ENCODE measurements at regions not wholly inside any gene's neighbourhood (a gene's known extent, or its start where the extent isn't known, plus 50 kb on each side); places are given as distances from the start of the nearest gene placed in this dataset.

DNA sequence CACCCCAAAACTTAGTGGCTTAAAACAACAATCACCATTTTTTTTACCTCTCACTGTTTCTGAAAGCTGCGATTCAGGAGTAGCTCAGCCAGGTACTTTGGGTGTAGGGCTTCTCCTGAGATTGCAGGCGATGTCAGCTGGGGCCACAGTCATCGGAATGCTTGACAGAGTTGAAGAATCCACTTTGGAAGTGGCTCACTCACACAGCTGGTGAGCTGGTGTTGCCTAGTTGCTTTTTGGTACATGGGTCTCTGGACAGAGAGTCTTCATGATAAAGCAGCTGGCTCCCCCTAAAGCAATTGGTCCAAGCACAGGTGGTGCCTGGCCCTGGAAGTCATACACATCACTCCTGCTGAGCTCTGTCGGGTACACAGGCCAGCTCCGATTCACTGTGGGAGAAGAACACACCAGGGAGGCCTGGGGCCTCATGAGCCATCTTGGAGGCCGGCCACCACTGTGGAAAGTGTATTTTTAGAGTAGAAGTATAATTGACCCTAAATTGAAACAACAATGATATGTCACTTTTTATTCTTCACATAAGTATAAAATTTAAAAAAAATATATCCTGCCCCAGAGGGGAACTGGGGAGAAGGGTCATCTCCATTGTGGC lies 75.2 kb upstream of the GALNT2 start:
- Histone ChIP-seq H3K36me3 (ENCODE audit: control insufficient read depth, insufficient read depth, low read length) (no peaks in the 10 kb centered on the region), H3K4me1 (ENCODE audit: control insufficient read depth, insufficient read depth, low read length) (no peaks in the 10 kb centered on the region), H3K27me3 (ENCODE audit: control insufficient read depth, insufficient read depth, low read length) (no peaks in the 10 kb centered on the region), H3K27ac (ENCODE audit: low read length) (no peak overlapping the region), H3K9me3 (ENCODE audit: control insufficient read depth, insufficient read depth, low read length) (no peaks in the 10 kb centered on the region), H3K4me3 (ENCODE audit: low read length) (no peak overlapping the region)
- no CpG with 5 or more reads among the region's 6 CpGs for WGBS (ENCODE audit: insufficient coverage, insufficient read length)
- DNase-seq (ENCODE audit: low read depth, low spot score) = no peak

DNA sequence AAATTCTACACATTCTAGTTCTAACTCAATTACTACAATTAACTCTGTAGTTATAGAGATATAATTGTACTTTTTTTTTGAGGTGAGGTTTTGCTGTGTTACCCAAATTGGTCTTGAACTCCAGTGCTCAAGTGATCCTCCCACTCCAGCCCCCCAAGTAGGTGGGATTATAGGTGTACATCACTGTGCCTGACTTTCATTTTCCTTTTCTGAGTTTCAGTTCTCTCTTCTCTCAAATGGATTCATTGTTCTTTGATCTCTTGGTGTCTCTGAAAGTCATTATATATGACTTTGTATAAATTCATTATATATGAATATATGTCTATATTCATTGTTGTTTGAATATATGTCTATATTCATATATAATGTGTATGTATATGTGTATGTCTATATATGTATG lies 74.0 kb upstream of the GALNT2 start:
- Histone ChIP-seq H3K27ac (ENCODE audit: low read length) (no peak overlapping the region), H3K9me3 (ENCODE audit: control insufficient read depth, insufficient read depth, low read length) (no peaks in the 10 kb centered on the region), H3K36me3 (ENCODE audit: control insufficient read depth, insufficient read depth, low read length) (no peaks in the 10 kb centered on the region), H3K27me3 (ENCODE audit: control insufficient read depth, insufficient read depth, low read length) (no peaks in the 10 kb centered on the region), H3K4me3 (ENCODE audit: low read length) (no peak overlapping the region), H3K4me1 (ENCODE audit: control insufficient read depth, insufficient read depth, low read length) (no peaks in the 10 kb centered on the region)
- DNase-seq (ENCODE audit: low read depth, low spot score) = no peak

DNA sequence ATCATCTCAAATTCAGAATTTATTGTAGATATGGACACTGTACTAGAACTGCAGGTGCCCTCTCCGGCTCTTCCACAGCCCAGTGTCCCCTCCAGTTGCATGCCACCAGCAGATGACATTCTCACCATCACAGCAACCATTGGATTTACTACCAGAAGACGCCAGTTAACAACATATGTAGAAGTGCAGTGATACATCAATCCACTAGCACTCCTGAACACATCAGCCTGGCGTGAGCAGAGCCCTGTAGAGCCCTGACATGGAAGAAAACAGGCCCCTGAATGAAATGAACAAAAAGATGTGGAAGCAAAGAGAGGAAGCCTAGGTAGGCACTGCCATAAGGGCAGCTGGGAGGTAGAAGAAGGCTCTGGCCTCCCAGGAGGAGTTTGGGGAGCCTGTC lies 73.1 kb upstream of the GALNT2 start:
- Histone ChIP-seq H3K36me3 (ENCODE audit: control insufficient read depth, insufficient read depth, low read length) (no peaks in the 10 kb centered on the region), H3K4me1 (ENCODE audit: control insufficient read depth, insufficient read depth, low read length) (no peaks in the 10 kb centered on the region), H3K27ac (ENCODE audit: low read length) (no peak overlapping the region), H3K27me3 (ENCODE audit: control insufficient read depth, insufficient read depth, low read length) (no peaks in the 10 kb centered on the region), H3K9me3 (ENCODE audit: control insufficient read depth, insufficient read depth, low read length) (no peaks in the 10 kb centered on the region), H3K4me3 (ENCODE audit: low read length) (no peak overlapping the region)
- no peak for DNase-seq (ENCODE audit: low read depth, low spot score)
- no CpG with 5 or more reads among the region's 3 CpGs for WGBS (ENCODE audit: insufficient coverage, insufficient read length)

DNA sequence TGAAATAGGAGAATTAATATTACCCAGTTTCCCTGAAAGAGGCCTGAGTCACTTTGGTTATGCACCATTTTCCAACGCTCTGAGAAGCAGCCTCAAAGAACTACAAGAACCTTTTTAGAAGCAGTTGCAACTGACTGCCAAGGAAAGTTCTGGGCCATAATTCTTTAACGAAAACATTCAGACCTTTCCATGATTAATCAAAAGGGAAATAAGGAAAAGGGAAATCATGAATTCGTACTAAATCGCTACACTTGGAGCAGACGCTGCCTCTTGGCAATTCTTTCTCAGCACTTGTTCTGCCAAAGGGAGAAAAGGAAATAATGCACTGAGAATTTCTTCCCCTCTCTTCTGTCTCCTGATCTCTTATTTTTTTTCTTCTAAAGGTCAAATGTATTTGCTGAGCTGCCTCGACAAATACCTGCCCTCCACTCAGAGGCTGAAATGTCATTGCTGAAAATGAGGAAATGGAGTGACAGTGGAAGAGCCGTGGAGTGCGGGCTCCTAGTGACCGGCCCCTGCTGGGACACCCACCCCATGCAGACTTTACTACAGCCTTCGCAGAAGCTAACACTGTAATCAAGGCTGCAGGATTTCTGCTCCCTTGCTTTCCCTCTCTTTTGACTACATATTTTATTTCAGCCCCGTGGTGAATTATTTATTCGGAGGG lies 67.9 kb upstream of the GALNT2 start:
- H3K4me1 ChIP-seq (ENCODE audit: control insufficient read depth, insufficient read depth, low read length) = no peaks in the 10 kb centered on the region
- WGBS (ENCODE audit: insufficient coverage, insufficient read length) = no CpG with 5 or more reads among the region's 12 CpGs
- no peaks in the 10 kb centered on the region for H3K36me3 ChIP-seq (ENCODE audit: control insufficient read depth, insufficient read depth, low read length)
- H3K27ac ChIP-seq (ENCODE audit: low read length) = no peak overlapping the region
- H3K4me3 ChIP-seq (ENCODE audit: low read length) = no peak overlapping the region
- no peaks in the 10 kb centered on the region for H3K9me3 ChIP-seq (ENCODE audit: control insufficient read depth, insufficient read depth, low read length)
- H3K27me3 ChIP-seq (ENCODE audit: control insufficient read depth, insufficient read depth, low read length) = no peaks in the 10 kb centered on the region
- no peak for DNase-seq (ENCODE audit: low read depth, low spot score)

- no peak overlapping the region for H3K27ac ChIP-seq (ENCODE audit: low read length)
- H3K4me1 ChIP-seq (ENCODE audit: control insufficient read depth, insufficient read depth, low read length) = no peaks in the 10 kb centered on the region
- DNase-seq (ENCODE audit: low read depth, low spot score) = no peak
- H3K4me3 ChIP-seq (ENCODE audit: low read length) = no peak overlapping the region
- no peaks in the 10 kb centered on the region for H3K27me3 ChIP-seq (ENCODE audit: control insufficient read depth, insufficient read depth, low read length)
- H3K9me3 ChIP-seq (ENCODE audit: control insufficient read depth, insufficient read depth, low read length) = no peaks in the 10 kb centered on the region
- WGBS (ENCODE audit: insufficient coverage, insufficient read length) = no CpG with 5 or more reads among the region's 6 CpGs
- no peaks in the 10 kb centered on the region for H3K36me3 ChIP-seq (ENCODE audit: control insufficient read depth, insufficient read depth, low read length)
Observed at GRCh38 chr1:230000493-230001184, 66.4 kb upstream of the GALNT2 start.

- DNase-seq (ENCODE audit: low read depth, low spot score) = no peak
- no CpG with 5 or more reads among the region's 5 CpGs for WGBS (ENCODE audit: insufficient coverage, insufficient read length)
Observed at GRCh38 chr1:230002164-230002803, 64.8 kb upstream of the GALNT2 start.

DNA sequence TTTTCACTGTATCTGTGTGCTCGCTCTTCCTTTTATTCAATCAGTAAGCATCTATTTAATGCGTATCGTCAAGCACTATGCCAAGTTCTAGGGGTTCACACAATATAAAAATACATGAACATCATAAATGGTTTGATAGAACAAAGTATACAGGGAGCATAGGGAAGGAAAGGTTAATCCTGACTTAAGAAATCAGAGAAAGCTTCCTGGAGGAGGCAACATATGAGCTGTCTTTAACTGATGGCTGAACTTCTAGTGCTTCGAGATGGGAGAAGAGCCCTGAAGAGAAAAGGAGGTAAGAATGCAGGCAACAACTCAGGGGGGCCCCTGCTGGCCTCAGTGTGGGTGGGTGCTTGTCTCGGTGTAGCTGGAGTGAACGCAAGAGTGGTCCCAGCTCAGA lies 63.6 kb upstream of the GALNT2 start:
- DNase-seq (ENCODE audit: low read depth, low spot score) = no peak
- Histone ChIP-seq H3K27ac (ENCODE audit: low read length) (no peak overlapping the region), H3K9me3 (ENCODE audit: control insufficient read depth, insufficient read depth, low read length) (no peaks in the 10 kb centered on the region), H3K4me3 (ENCODE audit: low read length) (no peak overlapping the region), H3K4me1 (ENCODE audit: control insufficient read depth, insufficient read depth, low read length) (no peaks in the 10 kb centered on the region), H3K27me3 (ENCODE audit: control insufficient read depth, insufficient read depth, low read length) (no peaks in the 10 kb centered on the region), H3K36me3 (ENCODE audit: control insufficient read depth, insufficient read depth, low read length) (no peaks in the 10 kb centered on the region)
- no CpG with 5 or more reads among the region's 6 CpGs for WGBS (ENCODE audit: insufficient coverage, insufficient read length)

More at GRCh38 chr1:230002164-230002803, 64.8 kb upstream of the GALNT2 start:
- Histone ChIP-seq H3K9me3 (ENCODE audit: control insufficient read depth, insufficient read depth, low read length) (no peaks in the 10 kb centered on the region), H3K27me3 (ENCODE audit: control insufficient read depth, insufficient read depth, low read length) (no peaks in the 10 kb centered on the region), H3K4me1 (ENCODE audit: control insufficient read depth, insufficient read depth, low read length) (no peaks in the 10 kb centered on the region), H3K36me3 (ENCODE audit: control insufficient read depth, insufficient read depth, low read length) (no peaks in the 10 kb centered on the region), H3K27ac (ENCODE audit: low read length) (no peak overlapping the region), H3K4me3 (ENCODE audit: low read length) (no peak overlapping the region)

DNA sequence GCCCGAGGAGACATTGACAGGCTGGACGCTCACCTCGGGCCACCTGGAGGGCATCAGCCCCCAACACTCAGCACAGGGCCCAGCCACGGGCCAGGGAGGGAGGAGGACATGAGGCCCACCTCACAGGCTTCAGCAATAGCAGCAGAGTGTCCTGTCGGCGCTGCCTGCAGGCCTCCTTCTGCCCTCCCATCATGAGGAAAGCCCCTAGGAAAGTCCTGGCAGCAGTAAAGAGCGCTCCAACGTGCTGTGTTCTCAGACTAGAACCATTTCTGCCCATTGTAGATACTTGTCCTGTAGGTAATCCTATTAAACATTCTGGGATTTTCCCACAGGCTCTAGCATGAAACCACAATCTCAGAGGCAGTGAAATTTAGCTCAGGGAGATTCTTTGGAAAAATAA lies 62.0 kb upstream of the GALNT2 start:
- Histone ChIP-seq H3K9me3 (ENCODE audit: control insufficient read depth, insufficient read depth, low read length) (no peaks in the 10 kb centered on the region), H3K4me3 (ENCODE audit: low read length) (no peak overlapping the region)
- no CpG with 5 or more reads among the region's 8 CpGs for WGBS (ENCODE audit: insufficient coverage, insufficient read length)

DNA sequence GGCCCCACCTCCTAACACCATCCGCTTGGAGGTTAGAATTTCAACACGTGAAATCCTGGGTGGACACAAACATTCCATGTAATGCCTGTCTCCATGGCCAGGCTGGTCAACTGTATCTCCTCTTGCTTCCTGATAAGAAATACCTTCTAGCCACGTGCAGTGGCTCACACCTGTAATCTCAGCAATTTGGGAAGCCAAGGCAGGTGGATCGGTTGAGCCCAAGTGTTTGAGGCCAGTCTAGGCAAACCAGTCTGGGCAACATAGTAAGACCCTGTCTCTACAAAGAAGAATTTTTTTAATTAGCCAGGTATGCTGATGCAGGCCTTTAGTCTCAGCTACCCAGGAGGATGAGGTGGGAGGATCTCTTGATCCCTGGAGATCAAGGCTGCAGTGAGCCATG lies 58.3 kb upstream of the GALNT2 start:
- DNase-seq (ENCODE audit: low read depth, low spot score) = no peak
- WGBS (ENCODE audit: insufficient coverage, insufficient read length) = no CpG with 5 or more reads among the region's 4 CpGs
- H3K9me3 ChIP-seq (ENCODE audit: control insufficient read depth, insufficient read depth, low read length) = no peaks in the 10 kb centered on the region

More for the DNA sequence above, 62.0 kb upstream of the GALNT2 start:
- no peaks in the 10 kb centered on the region for H3K27me3 ChIP-seq (ENCODE audit: control insufficient read depth, insufficient read depth, low read length)
- DNase-seq (ENCODE audit: low read depth, low spot score) = no peak
- H3K4me1 ChIP-seq (ENCODE audit: control insufficient read depth, insufficient read depth, low read length) = no peaks in the 10 kb centered on the region
- H3K27ac ChIP-seq (ENCODE audit: low read length) = no peak overlapping the region
- no peaks in the 10 kb centered on the region for H3K36me3 ChIP-seq (ENCODE audit: control insufficient read depth, insufficient read depth, low read length)

GRCh38 chr1:230009611-230010313 lies 57.3 kb upstream of the GALNT2 start:
- WGBS (ENCODE audit: insufficient coverage, insufficient read length) = no CpG with 5 or more reads among the region's 7 CpGs
- H3K27ac ChIP-seq (ENCODE audit: low read length) = no peak overlapping the region
- no peaks in the 10 kb centered on the region for H3K27me3 ChIP-seq (ENCODE audit: control insufficient read depth, insufficient read depth, low read length)
- H3K4me3 ChIP-seq (ENCODE audit: low read length) = no peak overlapping the region
- no peak for DNase-seq (ENCODE audit: low read depth, low spot score)
- no peaks in the 10 kb centered on the region for H3K9me3 ChIP-seq (ENCODE audit: control insufficient read depth, insufficient read depth, low read length)
- H3K36me3 ChIP-seq (ENCODE audit: control insufficient read depth, insufficient read depth, low read length) = no peaks in the 10 kb centered on the region
- no peaks in the 10 kb centered on the region; the same call in 1 of the 2 replicates for H3K4me1 ChIP-seq (ENCODE audit: control insufficient read depth, insufficient read depth, low read length)

More for the DNA sequence above, 58.3 kb upstream of the GALNT2 start:
- H3K36me3 ChIP-seq (ENCODE audit: control insufficient read depth, insufficient read depth, low read length) = no peaks in the 10 kb centered on the region
- H3K27me3 ChIP-seq (ENCODE audit: control insufficient read depth, insufficient read depth, low read length) = no peaks in the 10 kb centered on the region
- no peak overlapping the region for H3K4me3 ChIP-seq (ENCODE audit: low read length)
- no peaks in the 10 kb centered on the region; the same call in 1 of the 2 replicates for H3K4me1 ChIP-seq (ENCODE audit: control insufficient read depth, insufficient read depth, low read length)
- no peak overlapping the region for H3K27ac ChIP-seq (ENCODE audit: low read length)
